GM23338 (cell line): ENCODE measurements at regions not wholly inside any gene's neighbourhood (a gene's known extent, or its start where the extent isn't known, plus 50 kb on each side); places are given as distances from the start of the nearest gene placed in this dataset.

Source experiments
- ATAC-seq: fragments of 200-7000 bp; cut with Tn5 transposase; 3 replicates; pipeline ENCODE4 v1.9.1; 2020
- DNase-seq: peaks from one replicate; pipeline ENCODE4 v3.0.0-alpha.2; 2015; ENCODE audit warnings: low spot score
- H2AFZ ChIP-seq: fragments of 200-600 bp; sonication (generic); 2 replicates; pipeline ENCODE4 v1.8.0; 2016; ENCODE audit warnings: antibody characterized with exemption, mild to moderate bottlenecking, moderate library complexity
- H3F3A ChIP-seq: fragments of 200-600 bp; sonication (generic); replicated peaks from 2 replicates; pipeline ENCODE4 v1.8.0; 2017; ENCODE audit warnings: antibody characterized with exemption, mixed run types, low read depth
- H3K27ac ChIP-seq: fragments of 200-600 bp; sonication (generic); 2 replicates; pipeline ENCODE4 v1.6.1; 2016; ENCODE audit warnings: low read depth
- H3K27me3 ChIP-seq: fragments of 200-600 bp; sonication (generic); 2 replicates; pipeline ENCODE4 v1.8.0; 2016; ENCODE audit warnings: mild to moderate bottlenecking, mixed run types, moderate library complexity; ENCODE audit not compliant: insufficient read depth
- H3K36me3 ChIP-seq: fragments of 200-600 bp; sonication (generic); 2 replicates; pipeline ENCODE4 v1.8.0; 2016; ENCODE audit warnings: mild to moderate bottlenecking; ENCODE audit not compliant: insufficient read depth
- H3K4me1 ChIP-seq: fragments of 200-600 bp; sonication (generic); 2 replicates; pipeline ENCODE4 v1.8.0; 2016; ENCODE audit warnings: mild to moderate bottlenecking, moderate library complexity; ENCODE audit not compliant: insufficient read depth
- H3K4me2 ChIP-seq: fragments of 200-600 bp; sonication (generic); 2 replicates; pipeline ENCODE4 v1.7.1; 2017; ENCODE audit warnings: mixed run types
- H3K4me3 ChIP-seq: fragments of 200-600 bp; sonication (generic); 2 replicates; pipeline ENCODE4 v1.6.1; 2016; ENCODE audit warnings: mixed run types
- H3K79me2 ChIP-seq: fragments of 200-600 bp; sonication (generic); replicated peaks from 2 replicates; pipeline ENCODE4 v1.8.0; 2017; ENCODE audit warnings: mild to moderate bottlenecking; ENCODE audit not compliant: insufficient read depth
- H3K9me2 ChIP-seq: fragments of 200-600 bp; sonication (generic); 2 replicates; pipeline ENCODE4 v1.8.0; 2017; ENCODE audit not compliant: insufficient read depth
- H4K20me1 ChIP-seq: fragments of 200-600 bp; sonication (generic); replicated peaks from 2 replicates; pipeline ENCODE4 v1.8.0; 2017; ENCODE audit warnings: mild to moderate bottlenecking; ENCODE audit not compliant: insufficient read depth
- H3K27ac Mint-ChIP-seq: 2 replicates; pipeline ENCODE4 v1.8.0; 2020; ENCODE audit warnings: inconsistent platforms, mild to moderate bottlenecking, moderate library complexity, mixed read lengths
- H3K27me3 Mint-ChIP-seq: 3 replicates; pipeline ENCODE4 v1.8.0; 2022; ENCODE audit warnings: low read depth, mild to moderate bottlenecking, moderate library complexity, mixed read lengths, inconsistent platforms; ENCODE audit not compliant: insufficient read depth, poor library complexity
- H3K36me3 Mint-ChIP-seq: 3 replicates; pipeline ENCODE4 v1.8.0; 2021; ENCODE audit warnings: low read depth, mild to moderate bottlenecking, inconsistent platforms, moderate library complexity, mixed read lengths
- H3K4me1 Mint-ChIP-seq: 3 replicates; pipeline ENCODE4 v1.8.0; 2020; ENCODE audit warnings: mild to moderate bottlenecking, inconsistent platforms, mixed read lengths
- H3K4me3 Mint-ChIP-seq: 3 replicates; pipeline ENCODE4 v1.8.0; 2021; ENCODE audit warnings: moderate library complexity, mild to moderate bottlenecking, inconsistent platforms, mixed read lengths
- H3K9me3 Mint-ChIP-seq: 3 replicates; pipeline ENCODE4 v1.8.0; 2020; ENCODE audit warnings: moderate library complexity, mild to moderate bottlenecking, inconsistent platforms, mixed read lengths
- CREB1 ChIP-seq: fragments of 250-450 bp; sonication (Bioruptor Pico); IDR thresholded peaks from 2 replicates; pipeline ENCODE4 v1.5.0; 2020; ENCODE audit warnings: low read depth, mild to moderate bottlenecking, moderate library complexity
- EZH2 ChIP-seq: fragments of 200-600 bp; sonication (generic); IDR thresholded peaks from one replicate; pipeline ENCODE4 v1.8.0; 2017; ENCODE audit warnings: antibody characterized with exemption, mild to moderate bottlenecking, low read depth; ENCODE audit not compliant: unreplicated experiment
- EZH2phosphoT487 ChIP-seq: fragments of 200-600 bp; sonication (generic); IDR thresholded peaks from one replicate; pipeline ENCODE4 v1.8.1; 2018; ENCODE audit warnings: antibody characterized with exemption; ENCODE audit not compliant: unreplicated experiment
- POLR2AphosphoS5 ChIP-seq: IDR thresholded peaks from 2 replicates; pipeline ENCODE4 v1.6.1; 2016; ENCODE audit warnings: antibody characterized with exemption, low read depth
- ZNF114 ChIP-seq: fragments of 250-450 bp; sonication (Bioruptor Pico); IDR thresholded peaks from 2 replicates; pipeline ENCODE4 v1.5.0; 2020; ENCODE audit warnings: mild to moderate bottlenecking, moderate library complexity
- ZNF331 ChIP-seq: fragments of 250-450 bp; sonication (Bioruptor Pico); IDR thresholded peaks from 2 replicates; pipeline ENCODE4 v1.5.0; 2020; ENCODE audit warnings: low read depth, mild to moderate bottlenecking, moderate library complexity
- TF ChIP-seq, protein P1 (sequence below): fragments of 250-450 bp; sonication (Bioruptor Pico); IDR thresholded peaks from 2 replicates; pipeline ENCODE4 v1.5.0; 2020; ENCODE audit warnings: mild to moderate bottlenecking, moderate library complexity

DNA sequence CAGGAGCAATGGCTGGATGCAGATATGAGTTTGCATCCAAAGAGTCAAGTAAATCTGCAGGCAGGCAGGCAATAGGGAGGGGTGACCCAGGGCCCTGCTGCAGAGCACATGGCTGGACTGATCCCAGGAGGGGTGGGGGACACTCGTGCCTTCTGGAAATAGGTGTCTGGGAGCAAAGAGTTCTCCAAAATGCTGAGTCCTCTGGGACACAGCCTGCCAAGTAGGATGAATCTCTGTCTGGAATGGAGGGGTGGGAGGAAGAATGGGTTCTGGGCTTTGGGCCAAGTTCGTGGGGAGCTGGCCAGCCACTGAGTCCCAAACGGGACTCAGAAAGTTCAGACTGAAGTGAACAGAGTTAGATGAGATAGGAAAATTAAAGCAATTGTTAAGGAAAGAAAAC is 214.5 kb downstream of the MTHFS start:
- Mint-ChIP-seq H3K4me3 (no peak overlapping the region), H3K27ac (no peak overlapping the region), H3K4me1 (peaks cover 24% of the 10 kb centered on the region), H3K36me3 (no peaks in the 10 kb centered on the region), H3K9me3 (no peaks in the 10 kb centered on the region), H3K27me3 (peaks cover 5% of the 10 kb centered on the region)
- Histone ChIP-seq H3K36me3 (no peaks in the 10 kb centered on the region), H2AFZ (no peak overlapping the region), H3K79me2 (no peaks in the 10 kb centered on the region), H3K9me2 (no peaks in the 10 kb centered on the region), H3K27me3 (no peaks in the 10 kb centered on the region), H3K27ac (no peak overlapping the region), H4K20me1 (no peaks in the 10 kb centered on the region), H3K4me1 (peaks cover 6% of the 10 kb centered on the region; the same call in 1 of the 2 replicates), H3K4me3 (no peak overlapping the region), H3K4me2 (no peak overlapping the region), H3F3A (no peaks in the 10 kb centered on the region)
- no peak for ATAC-seq
- TF ChIP-seq EZH2phosphoT487 (no peak), EZH2 (no peak), POLR2AphosphoS5 (no peak), CREB1 (CRISPR knock-in tag) (no peak)
- TF ChIP-seq, protein P1, sequence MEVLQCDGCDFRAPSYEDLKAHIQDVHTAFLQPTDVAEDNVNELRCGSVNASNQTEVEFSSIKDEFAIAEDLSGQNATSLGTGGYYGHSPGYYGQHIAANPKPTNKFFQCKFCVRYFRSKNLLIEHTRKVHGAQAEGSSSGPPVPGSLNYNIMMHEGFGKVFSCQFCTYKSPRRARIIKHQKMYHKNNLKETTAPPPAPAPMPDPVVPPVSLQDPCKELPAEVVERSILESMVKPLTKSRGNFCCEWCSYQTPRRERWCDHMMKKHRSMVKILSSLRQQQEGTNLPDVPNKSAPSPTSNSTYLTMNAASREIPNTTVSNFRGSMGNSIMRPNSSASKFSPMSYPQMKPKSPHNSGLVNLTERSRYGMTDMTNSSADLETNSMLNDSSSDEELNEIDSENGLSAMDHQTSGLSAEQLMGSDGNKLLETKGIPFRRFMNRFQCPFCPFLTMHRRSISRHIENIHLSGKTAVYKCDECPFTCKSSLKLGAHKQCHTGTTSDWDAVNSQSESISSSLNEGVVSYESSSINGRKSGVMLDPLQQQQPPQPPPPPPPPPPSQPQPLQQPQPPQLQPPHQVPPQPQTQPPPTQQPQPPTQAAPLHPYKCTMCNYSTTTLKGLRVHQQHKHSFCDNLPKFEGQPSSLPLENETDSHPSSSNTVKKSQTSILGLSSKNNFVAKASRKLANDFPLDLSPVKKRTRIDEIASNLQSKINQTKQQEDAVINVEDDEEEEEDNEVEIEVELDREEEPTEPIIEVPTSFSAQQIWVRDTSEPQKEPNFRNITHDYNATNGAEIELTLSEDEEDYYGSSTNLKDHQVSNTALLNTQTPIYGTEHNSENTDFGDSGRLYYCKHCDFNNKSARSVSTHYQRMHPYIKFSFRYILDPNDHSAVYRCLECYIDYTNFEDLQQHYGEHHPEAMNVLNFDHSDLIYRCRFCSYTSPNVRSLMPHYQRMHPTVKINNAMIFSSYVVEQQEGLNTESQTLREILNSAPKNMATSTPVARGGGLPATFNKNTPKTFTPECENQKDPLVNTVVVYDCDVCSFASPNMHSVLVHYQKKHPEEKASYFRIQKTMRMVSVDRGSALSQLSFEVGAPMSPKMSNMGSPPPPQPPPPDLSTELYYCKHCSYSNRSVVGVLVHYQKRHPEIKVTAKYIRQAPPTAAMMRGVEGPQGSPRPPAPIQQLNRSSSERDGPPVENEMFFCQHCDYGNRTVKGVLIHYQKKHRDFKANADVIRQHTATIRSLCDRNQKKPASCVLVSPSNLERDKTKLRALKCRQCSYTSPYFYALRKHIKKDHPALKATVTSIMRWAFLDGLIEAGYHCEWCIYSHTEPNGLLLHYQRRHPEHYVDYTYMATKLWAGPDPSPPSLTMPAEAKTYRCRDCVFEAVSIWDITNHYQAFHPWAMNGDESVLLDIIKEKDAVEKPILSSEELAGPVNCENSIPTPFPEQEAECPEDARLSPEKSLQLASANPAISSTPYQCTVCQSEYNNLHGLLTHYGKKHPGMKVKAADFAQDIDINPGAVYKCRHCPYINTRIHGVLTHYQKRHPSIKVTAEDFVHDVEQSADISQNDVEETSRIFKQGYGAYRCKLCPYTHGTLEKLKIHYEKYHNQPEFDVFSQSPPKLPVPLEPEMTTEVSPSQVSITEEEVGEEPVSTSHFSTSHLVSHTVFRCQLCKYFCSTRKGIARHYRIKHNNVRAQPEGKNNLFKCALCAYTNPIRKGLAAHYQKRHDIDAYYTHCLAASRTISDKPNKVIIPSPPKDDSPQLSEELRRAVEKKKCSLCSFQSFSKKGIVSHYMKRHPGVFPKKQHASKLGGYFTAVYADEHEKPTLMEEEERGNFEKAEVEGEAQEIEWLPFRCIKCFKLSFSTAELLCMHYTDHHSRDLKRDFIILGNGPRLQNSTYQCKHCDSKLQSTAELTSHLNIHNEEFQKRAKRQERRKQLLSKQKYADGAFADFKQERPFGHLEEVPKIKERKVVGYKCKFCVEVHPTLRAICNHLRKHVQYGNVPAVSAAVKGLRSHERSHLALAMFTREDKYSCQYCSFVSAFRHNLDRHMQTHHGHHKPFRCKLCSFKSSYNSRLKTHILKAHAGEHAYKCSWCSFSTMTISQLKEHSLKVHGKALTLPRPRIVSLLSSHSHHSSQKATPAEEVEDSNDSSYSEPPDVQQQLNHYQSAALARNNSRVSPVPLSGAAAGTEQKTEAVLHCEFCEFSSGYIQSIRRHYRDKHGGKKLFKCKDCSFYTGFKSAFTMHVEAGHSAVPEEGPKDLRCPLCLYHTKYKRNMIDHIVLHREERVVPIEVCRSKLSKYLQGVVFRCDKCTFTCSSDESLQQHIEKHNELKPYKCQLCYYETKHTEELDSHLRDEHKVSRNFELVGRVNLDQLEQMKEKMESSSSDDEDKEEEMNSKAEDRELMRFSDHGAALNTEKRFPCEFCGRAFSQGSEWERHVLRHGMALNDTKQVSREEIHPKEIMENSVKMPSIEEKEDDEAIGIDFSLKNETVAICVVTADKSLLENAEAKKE (CRISPR knock-in tag): no peak
- no peak for DNase-seq

DNA sequence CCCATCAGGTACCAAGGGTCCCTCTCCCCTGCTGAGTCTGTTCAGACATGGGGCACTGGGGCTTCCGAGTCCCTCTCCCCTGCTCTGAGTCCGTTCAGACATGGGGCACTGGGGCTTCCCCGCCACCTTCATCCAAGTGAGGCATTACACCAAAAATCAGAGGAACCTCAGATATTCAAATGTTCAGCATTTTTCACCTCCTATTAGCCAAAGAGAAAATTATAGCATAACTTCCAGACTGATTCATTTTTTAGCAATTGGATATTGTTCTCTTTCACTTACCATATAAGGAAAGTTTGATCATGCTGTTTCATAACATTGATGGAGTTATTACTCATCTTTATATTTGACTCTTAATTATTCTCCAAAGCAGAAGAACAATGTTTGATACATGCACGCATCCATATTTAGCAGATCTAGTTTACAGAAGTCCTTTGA is 213.9 kb downstream of the MTHFS start:
- H2AFZ ChIP-seq: no peak overlapping the region
- H3K4me3 Mint-ChIP-seq: no peak overlapping the region
- H3K27me3 Mint-ChIP-seq: peaks cover 5% of the 10 kb centered on the region
- H3K27ac ChIP-seq: no peak overlapping the region
- no peaks in the 10 kb centered on the region for H3K36me3 ChIP-seq
- no peaks in the 10 kb centered on the region for H3K9me2 ChIP-seq
- H4K20me1 ChIP-seq: no peaks in the 10 kb centered on the region
- H3K9me3 Mint-ChIP-seq: no peaks in the 10 kb centered on the region
- H3K27me3 ChIP-seq: no peaks in the 10 kb centered on the region
- H3K4me3 ChIP-seq: no peak overlapping the region
- H3K4me1 Mint-ChIP-seq: peaks cover 18% of the 10 kb centered on the region
- no peaks in the 10 kb centered on the region for H3K36me3 Mint-ChIP-seq
- H3F3A ChIP-seq: no peaks in the 10 kb centered on the region
- peaks cover under 1% of the 10 kb centered on the region; the same call in 1 of the 2 replicates for H3K4me1 ChIP-seq
- ATAC-seq (no peak), DNase-seq (no peak)
- no peak overlapping the region for H3K4me2 ChIP-seq
- no peak overlapping the region for H3K27ac Mint-ChIP-seq
- H3K79me2 ChIP-seq: no peaks in the 10 kb centered on the region
- TF ChIP-seq, protein P1 (CRISPR knock-in tag): no peak
- TF ChIP-seq EZH2phosphoT487: no peak
- no peak for TF ChIP-seq ZNF331 (CRISPR knock-in tag)
- TF ChIP-seq ZNF114: no peak
